IMR-90 (cell line): ENCODE measurements at regions not wholly inside any gene's neighbourhood (a gene's known extent, or its start where the extent isn't known, plus 50 kb on each side); places are given as distances from the start of the nearest gene placed in this dataset.

Experiments used
- ATAC-seq: fragments of 200-7000 bp; cut with Tn5 transposase; 2 replicates; pipeline ENCODE4 v1.9.1; 2020; ENCODE audit warnings: low read depth, mild to moderate bottlenecking, moderate library complexity
- BruUV-seq: library from RNA; stranded (reverse); fragments of 400-500 nt; replicated peaks from 2 replicates; lab custom pipeline; 2021; lab: Mats Ljungman, UMichigan
- CTCF ChIA-PET: fragments of 300-600 bp; formaldehyde crosslinking; extraction: SDS; loops from one replicate; lab custom pipeline; 2021; ENCODE audit warnings: antibody characterized with exemption; lab: Yijun Ruan, JAX
- POLR2A ChIA-PET: fragments of 300-600 bp; sonication (Branson Sonifier 250); formaldehyde crosslinking; loops from one replicate; lab custom pipeline; 2022; ENCODE audit warnings: antibody characterized with exemption; ENCODE audit not compliant: unreplicated experiment; lab: Charles Lee
- DNase-seq: peaks from one replicate; pipeline ENCODE4 v3.0.0; 2013
- H2AFZ ChIP-seq: replicated peaks from 2 replicates; pipeline ENCODE3; 2013; ENCODE audit warnings: low read length, mild to moderate bottlenecking; ENCODE audit not compliant: poor library complexity
- H2AK5ac ChIP-seq: 2 replicates; pipeline ENCODE4 v1.6.1; 2013; ENCODE audit warnings: low read depth, low read length, inconsistent platforms
- H2AK9ac ChIP-seq: replicated peaks from 2 replicates; pipeline ENCODE3; 2013; ENCODE audit warnings: mild to moderate bottlenecking, low read depth, low read length, moderate library complexity; ENCODE audit not compliant: poor library complexity
- H2BK120ac ChIP-seq: 2 replicates; pipeline ENCODE4 v1.6.1; 2013; ENCODE audit warnings: low read depth, low read length, inconsistent platforms
- H2BK15ac ChIP-seq: 3 replicates; pipeline ENCODE4 v1.6.1; 2013; ENCODE audit warnings: low read depth, low read length, inconsistent platforms
- H2BK20ac ChIP-seq: 2 replicates; pipeline ENCODE4 v1.6.1; 2013; ENCODE audit warnings: low read depth, mild to moderate bottlenecking, inconsistent platforms, low read length, moderate library complexity
- H2BK5ac ChIP-seq: 2 replicates; pipeline ENCODE4 v1.6.1; 2013; ENCODE audit warnings: mild to moderate bottlenecking, low read depth, low read length, inconsistent platforms; ENCODE audit not compliant: poor library complexity, severe bottlenecking
- H3K14ac ChIP-seq: replicated peaks from 2 replicates; pipeline ENCODE4 v1.6.1; 2013; ENCODE audit warnings: low read depth, low read length, inconsistent platforms
- H3K18ac ChIP-seq: 2 replicates; pipeline ENCODE4 v1.6.1; 2013; ENCODE audit warnings: low read depth, low read length, control low read depth
- H3K23ac ChIP-seq: 2 replicates; pipeline ENCODE4 v1.6.1; 2013; ENCODE audit warnings: low read depth, low read length, inconsistent platforms
- H3K27ac ChIP-seq: 2 replicates; pipeline ENCODE4 v1.5.1; 2013; ENCODE audit warnings: mild to moderate bottlenecking, control low read depth, low read length; ENCODE audit not compliant: insufficient read depth
- H3K27me3 ChIP-seq: 2 replicates; pipeline ENCODE4 v1.6.1; 2013; ENCODE audit warnings: low read length; ENCODE audit not compliant: control insufficient read depth, insufficient read depth
- H3K36me3 ChIP-seq: 2 replicates; pipeline ENCODE4 v1.6.1; 2013; ENCODE audit warnings: low read length, mixed read lengths; ENCODE audit not compliant: control insufficient read depth, insufficient read depth
- H3K4ac ChIP-seq: 2 replicates; pipeline ENCODE4 v1.6.1; 2013; ENCODE audit warnings: low read depth, low read length, inconsistent platforms
- H3K4me1 ChIP-seq: 2 replicates; pipeline ENCODE4 v1.6.1; 2013; ENCODE audit warnings: low read length, mixed read lengths; ENCODE audit not compliant: control insufficient read depth, insufficient read depth
- H3K4me2 ChIP-seq: 2 replicates; pipeline ENCODE4 v1.6.1; 2013; ENCODE audit warnings: low read depth, mild to moderate bottlenecking, control low read depth, low read length, moderate library complexity
- H3K4me3 ChIP-seq: 2 replicates; pipeline ENCODE4 v1.5.1; 2013; ENCODE audit warnings: low read depth, mild to moderate bottlenecking, control low read depth, low read length, moderate library complexity; ENCODE audit not compliant: insufficient read depth
- H3K56ac ChIP-seq: 2 replicates; pipeline ENCODE4 v1.6.1; 2013; ENCODE audit warnings: low read length, inconsistent platforms; ENCODE audit not compliant: insufficient read depth; ENCODE audit errors: extremely low read depth
- H3K79me1 ChIP-seq, 2 experiments: 2 replicates each; pipeline ENCODE4 v1.6.1; 2013; ENCODE audit warnings: low read length in 2 of 2, inconsistent platforms in 1 of 2, low read depth in 1 of 2
- H3K9ac ChIP-seq: 2 replicates; pipeline ENCODE4 v1.6.1; 2013; ENCODE audit warnings: low read depth, low read length, control low read depth
- H3K9me1 ChIP-seq: 2 replicates; pipeline ENCODE4 v1.6.1; 2013; ENCODE audit warnings: low read length, inconsistent platforms; ENCODE audit not compliant: insufficient read depth
- H3K9me3 ChIP-seq: 2 replicates; pipeline ENCODE4 v1.6.1; 2013; ENCODE audit warnings: low read length; ENCODE audit not compliant: control insufficient read depth, insufficient read depth
- H4K20me1 ChIP-seq: 2 replicates; pipeline ENCODE4 v1.6.1; 2013; ENCODE audit warnings: low read length, inconsistent platforms; ENCODE audit not compliant: insufficient read depth
- H4K5ac ChIP-seq: 2 replicates; pipeline ENCODE4 v1.6.1; 2013; ENCODE audit warnings: mild to moderate bottlenecking, low read depth, low read length, control low read depth
- H4K8ac ChIP-seq, 2 experiments: 2 replicates each; pipeline ENCODE4 v1.6.1; 2013; ENCODE audit warnings: low read depth in 2 of 2, low read length in 2 of 2, control low read depth in 1 of 2, inconsistent platforms in 1 of 2
- H4K91ac ChIP-seq: 2 replicates; pipeline ENCODE4 v1.6.1; 2013; ENCODE audit warnings: low read depth, low read length, inconsistent platforms; ENCODE audit not compliant: insufficient read depth
- BHLHE40 ChIP-seq: fragments of 150-350 bp; IDR thresholded peaks from 2 replicates; pipeline ENCODE4 v1.6.1; 2016; ENCODE audit warnings: mild to moderate bottlenecking, low read depth, low read length
- CEBPB ChIP-seq: IDR thresholded peaks from 2 replicates; pipeline ENCODE4 v1.6.1; 2012; ENCODE audit warnings: low read depth, low read length, improper control_type of control experiment
- CHD1 ChIP-seq: IDR thresholded peaks from 2 replicates; pipeline ENCODE4 v1.6.1; 2012; ENCODE audit warnings: low read depth, low read length, improper control_type of control experiment
- CTCF ChIP-seq: conservative IDR thresholded peaks from 2 replicates; pipeline ENCODE4 v1.5.1; 2012; ENCODE audit warnings: mild to moderate bottlenecking, low read depth, low read length, improper control_type of control experiment
- ELK1 ChIP-seq: fragments of 150-350 bp; IDR thresholded peaks from 2 replicates; pipeline ENCODE4 v1.6.1; 2016; ENCODE audit warnings: low read depth, mild to moderate bottlenecking, low read length, moderate library complexity, borderline replicate concordance
- FOS ChIP-seq: fragments of 150-350 bp; IDR thresholded peaks from 2 replicates; pipeline ENCODE4 v1.6.1; 2016; ENCODE audit warnings: low read depth, low read length
- MAFK ChIP-seq: IDR thresholded peaks from 2 replicates; pipeline ENCODE4 v1.6.1; 2012; ENCODE audit warnings: low read depth, low read length, improper control_type of control experiment
- MAZ ChIP-seq: IDR thresholded peaks from 2 replicates; pipeline ENCODE4 v1.6.1; 2012; ENCODE audit warnings: low read depth, mild to moderate bottlenecking, low read length, improper control_type of control experiment, moderate library complexity, borderline replicate concordance
- MXI1 ChIP-seq: IDR thresholded peaks from 2 replicates; pipeline ENCODE4 v1.6.1; 2012; ENCODE audit warnings: low read depth, mild to moderate bottlenecking, low read length, moderate library complexity, borderline replicate concordance
- NFE2L2 ChIP-seq: fragments of 150-350 bp; IDR thresholded peaks from 2 replicates; pipeline ENCODE4 v1.6.1; 2016; ENCODE audit warnings: low read depth, mild to moderate bottlenecking, low read length
- POLR2A ChIP-seq: IDR thresholded peaks from 2 replicates; pipeline ENCODE4 v1.6.1; 2012; ENCODE audit warnings: mild to moderate bottlenecking, low read depth, low read length
- RAD21 ChIP-seq: IDR thresholded peaks from 2 replicates; pipeline ENCODE4 v1.6.1; 2012; ENCODE audit warnings: low read length, improper control_type of control experiment
- RCOR1 ChIP-seq: IDR thresholded peaks from 2 replicates; pipeline ENCODE4 v1.6.1; 2012; ENCODE audit warnings: mild to moderate bottlenecking, low read length, improper control_type of control experiment; ENCODE audit not compliant: insufficient replicate concordance
- RFX5 ChIP-seq: IDR thresholded peaks from 2 replicates; pipeline ENCODE4 v1.8.0; 2012; ENCODE audit warnings: low read depth, mild to moderate bottlenecking, low read length, moderate library complexity
- SMC3 ChIP-seq: fragments of 150-350 bp; IDR thresholded peaks from 2 replicates; pipeline ENCODE4 v1.6.1; 2016; ENCODE audit warnings: low read depth, mild to moderate bottlenecking, antibody characterized with exemption, low read length, moderate library complexity
- USF2 ChIP-seq: fragments of 150-350 bp; IDR thresholded peaks from 2 replicates; pipeline ENCODE4 v1.6.1; 2017; ENCODE audit warnings: mild to moderate bottlenecking, antibody characterized with exemption, low read length, low read depth
- WGBS, 2 experiments: methylation state at CpG; one replicate each; pipeline versions ENCODE4 v1.1.5 to v1.1.7; 2013; ENCODE audit warnings: missing lambda C conversion rate in 2 of 2; ENCODE audit not compliant: insufficient read length in 1 of 2; ENCODE audit errors: extremely low coverage in 2 of 2; 5-methylcytosine and 5-hydroxymethylcytosine counted together
- dilution Hi-C: fragments of 300-500 bp; cut with HindIII; formaldehyde crosslinking; loops from one replicate; pipeline ENCODE4 v1.14.3; 2018; ENCODE audit warnings: low sequenced_read_pairs; ENCODE audit not compliant: unreplicated experiment
- in situ Hi-C: fragments of 300-500 bp; cut with MboI; formaldehyde crosslinking; loops from 3 replicates; pipeline ENCODE4 v1.14.3; 2019; ENCODE audit warnings: low sequenced_read_pairs, inconsistent platforms, mixed read lengths
- intact Hi-C: fragments of 100-400 bp; cut with micrococcal nuclease; formaldehyde crosslinking; loops from 2 replicates; pipeline ENCODE4 v1.10.0; 2022

DNA sequence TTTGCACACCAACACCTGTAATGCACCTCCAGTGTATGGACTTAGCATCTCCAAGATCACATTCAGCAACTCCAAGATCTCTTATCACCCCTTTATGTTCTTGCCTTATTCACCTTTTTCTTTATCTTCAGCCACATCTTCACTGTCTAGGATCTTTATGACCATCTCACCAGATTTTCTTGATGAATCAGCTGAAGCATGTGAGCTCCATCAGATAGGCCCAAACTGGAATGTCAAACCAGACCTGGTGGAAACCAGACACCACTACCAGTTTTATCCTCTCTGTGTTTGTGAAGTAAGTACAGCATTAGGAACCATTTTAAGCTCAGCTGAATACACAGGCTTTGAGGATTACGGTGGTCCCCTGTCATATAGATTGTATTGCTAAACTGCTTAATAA is 330.4 kb upstream of the NDN start:
- in situ Hi-C loops (no loop called here), intact Hi-C loops (no loop called here), dilution Hi-C loops (no loop called here)
- Histone ChIP-seq H3K9me3 (peaks cover 3% of the 10 kb centered on the region), H3K23ac (no peak overlapping the region), H3K36me3 (no peaks in the 10 kb centered on the region), H2AFZ (no peak overlapping the region), H4K20me1 (no peaks in the 10 kb centered on the region), H3K14ac (no peak overlapping the region), H2AK5ac (no peak overlapping the region), H2BK120ac (no peak overlapping the region), H3K27ac (no peak overlapping the region), H3K4me2 (no peak overlapping the region), H2AK9ac (no peak overlapping the region), H3K4ac (no peak overlapping the region), H2BK20ac (no peak overlapping the region), H3K9me1 (no peaks in the 10 kb centered on the region), H3K4me3 (no peak overlapping the region), H2BK15ac (no peak overlapping the region), H3K79me1 (no peaks in the 10 kb centered on the region), H3K56ac (no peak overlapping the region), H4K8ac (no peak overlapping the region), H4K5ac (no peak overlapping the region), H3K27me3 (no peaks in the 10 kb centered on the region), H3K18ac (no peak overlapping the region), H4K91ac (no peak overlapping the region), H3K4me1 (no peaks in the 10 kb centered on the region), H2BK5ac (no peak overlapping the region), H3K9ac (no peak overlapping the region)
- POLR2A ChIA-PET, result no interaction called here
- TF ChIP-seq MXI1 (no peak), RAD21 (no peak), CHD1 (no peak), FOS (no peak), MAZ (no peak), USF2 (no peak), RCOR1 (no peak), MAFK (no peak), NFE2L2 (no peak), BHLHE40 (no peak), CEBPB (no peak), ELK1 (no peak), CTCF (no peak), POLR2A (no peak), SMC3 (no peak), RFX5 (no peak)
- ATAC-seq, result no peak
- no peak for DNase-seq
- no CpG with 5 or more reads among the region's 1 CpG for WGBS, 2 experiments
- BruUV-seq, result no TSS peak
- CTCF ChIA-PET, result no interaction called here
